ENCODE measurements at regions not wholly inside any gene's neighbourhood (a gene's known extent, or its start where the extent isn't known, plus 50 kb on each side); places are given as distances from the start of the nearest gene placed in this dataset.
"Not testable (repeated sequence)": the region's sequence is repeated elsewhere in the genome, so short reads cannot be mapped to it uniquely, and the experiment has no call there.

- DNase-seq, result no peak
These were observed 150.8 kb downstream of the RBMX2 start for GRCh38 chrX:130552444-130553073.

DNA sequence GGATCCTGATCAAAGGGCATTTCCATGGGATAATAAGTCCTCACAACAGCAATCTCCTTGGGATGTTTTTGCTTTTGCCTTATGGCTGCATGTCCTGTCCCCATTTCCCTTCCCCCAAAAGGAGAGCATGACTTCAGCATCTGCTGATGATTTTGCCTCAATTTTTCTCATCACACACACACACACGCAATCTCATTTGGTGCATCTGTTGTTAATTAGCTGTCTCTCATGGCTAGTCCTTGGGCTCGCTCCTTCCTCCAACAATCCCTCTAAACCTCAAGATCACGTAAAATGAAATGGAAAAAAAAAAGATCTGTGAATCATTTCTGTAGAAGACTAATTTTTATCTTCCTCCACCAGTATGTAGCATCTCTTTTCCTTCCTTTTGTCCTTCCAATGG lies 153.6 kb downstream of the RBMX2 start:
- no peak for DNase-seq

- no peak for DNase-seq
These were observed 154.0 kb downstream of the RBMX2 start for GRCh38 chrX:130555757-130556156.

DNA sequence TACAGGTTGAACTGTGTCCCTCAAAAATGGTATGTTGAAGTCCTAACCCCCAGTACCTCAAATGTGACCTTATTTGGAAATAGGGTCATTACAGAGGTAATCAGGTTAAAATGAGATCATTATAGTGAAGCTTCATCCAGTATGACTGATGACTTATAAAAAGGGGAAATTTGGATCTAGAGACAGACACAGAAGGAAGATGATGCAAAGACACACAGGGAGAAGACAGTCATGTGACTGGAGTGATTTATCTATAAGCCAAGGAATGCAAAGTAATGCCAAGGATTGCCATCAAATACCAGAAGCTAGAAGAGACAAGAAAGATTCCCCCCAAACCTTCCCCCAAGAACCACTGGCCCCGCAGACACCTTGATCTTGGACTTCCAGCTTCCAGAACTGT lies 155.2 kb downstream of the RBMX2 start:
- DNase-seq, result no peak

DNA sequence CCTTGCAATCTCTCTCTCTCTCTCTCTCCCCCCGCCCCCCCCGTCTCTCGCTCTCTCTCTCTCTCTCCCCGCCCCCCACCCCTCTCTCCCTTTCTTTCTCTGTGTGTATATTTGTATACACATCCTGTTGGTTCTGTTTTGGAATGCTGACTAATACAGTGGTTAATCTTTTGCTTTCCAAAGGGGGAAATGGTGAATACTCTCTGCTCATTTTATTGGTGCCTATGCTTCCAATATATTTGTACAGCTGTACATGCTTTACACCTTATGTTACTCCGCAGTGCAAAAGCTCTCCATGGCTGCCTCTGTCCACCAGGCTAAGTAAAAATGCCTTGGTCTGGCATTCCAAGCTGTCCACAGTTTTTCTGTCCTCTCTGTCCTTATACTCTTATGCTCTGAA lies 158.8 kb downstream of the RBMX2 start:
- DNase-seq, result no peak

DNA sequence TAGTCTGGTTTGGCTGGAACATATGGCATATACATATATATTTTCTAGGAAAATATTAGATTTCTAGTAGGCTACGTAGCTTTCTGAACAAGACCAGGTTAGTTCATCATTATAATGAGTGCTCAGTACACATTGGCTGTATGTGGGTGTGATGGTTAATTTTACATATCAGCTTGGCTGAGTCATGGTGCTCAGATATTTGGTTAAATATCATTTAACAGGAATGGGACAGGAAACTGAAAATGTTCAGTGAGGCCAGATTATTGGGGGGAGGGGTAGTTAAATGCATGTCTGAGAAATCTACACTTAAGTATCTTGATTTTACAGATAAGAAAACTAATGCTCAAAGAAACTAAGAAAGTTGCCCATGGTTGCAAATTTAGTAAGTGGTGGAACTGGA lies 160.1 kb downstream of the RBMX2 start:
- DNase-seq, result no peak

DNA sequence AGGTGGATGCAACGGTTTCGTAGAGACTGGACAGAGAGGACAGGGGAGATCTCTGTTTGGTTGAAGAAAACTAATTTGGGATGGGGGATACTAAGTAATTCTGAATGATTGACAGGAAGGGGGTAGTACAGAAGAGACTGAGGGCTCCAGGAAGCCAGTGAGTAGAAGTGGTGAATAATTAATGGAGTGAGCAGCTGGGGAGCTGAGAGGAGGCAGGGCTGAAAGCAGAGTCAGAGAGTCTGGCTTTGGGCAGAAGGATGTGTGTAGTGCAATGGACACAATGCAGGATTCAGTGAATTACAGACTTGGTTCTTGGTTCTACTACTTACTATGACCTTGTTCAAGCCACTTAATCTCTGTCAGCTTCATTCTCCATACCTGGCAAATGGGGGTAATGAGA lies 161.7 kb downstream of the RBMX2 start:
- no peak for DNase-seq

DNA sequence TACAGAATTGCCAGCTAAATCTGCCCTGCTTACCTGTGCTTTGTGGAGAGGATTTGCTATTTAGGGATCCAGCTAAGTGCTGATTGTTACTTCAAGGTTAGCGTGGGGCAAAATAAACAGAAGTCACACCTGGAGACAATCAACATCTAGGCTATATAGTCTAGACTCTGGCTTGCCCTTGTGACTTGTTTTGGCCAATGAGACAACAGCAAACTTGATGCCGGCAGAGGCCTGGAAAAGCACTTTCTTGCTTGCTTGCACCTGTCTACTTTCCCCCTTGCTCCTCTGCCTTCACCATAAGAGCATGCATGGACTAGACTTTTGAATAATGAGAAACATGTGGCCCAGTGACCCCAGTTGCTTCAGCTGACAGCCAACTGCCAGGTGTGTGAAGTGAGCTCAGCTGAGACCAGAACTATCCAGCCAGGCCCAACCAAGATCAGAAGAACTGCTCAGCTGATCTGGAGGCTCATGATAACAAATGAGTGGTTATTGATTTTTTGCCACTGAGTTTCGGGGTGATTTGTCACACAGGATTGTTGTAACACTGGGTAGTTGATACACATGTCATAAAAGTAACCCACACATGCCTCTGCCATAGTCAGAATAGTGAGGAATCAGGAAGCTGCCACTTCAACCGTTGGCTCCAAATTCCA lies 164.4 kb downstream of the RBMX2 start:
- no peak for DNase-seq

GRCh38 chrX:130573030-130573429 lies 171.2 kb downstream of the RBMX2 start:
- DNase-seq, result not testable (repeated sequence)

All from stimulated activated CD4-positive, alpha-beta T cell treated with anti-CD3 and anti-CD28 coated beads, Interleukin-4, amount 100 ng/mL, for 4 hours (primary cell).